ENCODE measurements at regions not wholly inside any gene's neighbourhood (a gene's known extent, or its start where the extent isn't known, plus 50 kb on each side); places are given as distances from the start of the nearest gene placed in this dataset.

GRCh38 chrX:39050427-39050826 is 249.2 kb downstream of the MID1IP1 start:
- H3K9me3 ChIP-seq, result no peaks in the 10 kb centered on the region
- DNase-seq, result no peak
- H3K36me3 ChIP-seq, result no peaks in the 10 kb centered on the region
- H3K27me3 ChIP-seq, result no peaks in the 10 kb centered on the region
- TF ChIP-seq CTCF (IDR thresholded peaks at IDR 0.05) (no peak), POLR2A (IDR thresholded peaks at IDR 0.05) (no peak)
- H3K4me1 ChIP-seq, result no peaks in the 10 kb centered on the region
- H3K4me3 ChIP-seq, result no peak overlapping the region
- intact Hi-C loops (cut with DNase I; ENCODE audit: low total_unique reads), result no loop called here
- H3K27ac ChIP-seq, result no peak overlapping the region

DNA sequence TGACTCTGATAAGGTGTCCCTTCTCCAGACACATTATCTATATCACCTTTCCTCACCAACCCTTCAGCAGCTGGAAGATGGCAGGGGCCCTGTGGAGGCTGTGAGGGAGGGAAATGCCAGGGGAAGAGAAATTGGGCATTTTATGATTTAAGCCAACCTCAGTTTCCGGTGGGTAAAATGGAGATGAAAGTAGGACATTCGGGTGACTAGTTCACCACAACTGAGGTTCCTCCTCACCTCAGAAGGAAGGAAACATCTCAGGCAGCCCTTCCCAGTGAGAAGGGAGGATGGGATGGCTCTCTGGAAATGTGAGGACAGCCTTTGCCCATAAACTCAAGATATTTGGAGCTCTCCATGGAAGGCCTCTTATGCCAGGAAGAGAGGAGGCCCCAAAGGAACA is 251.5 kb downstream of the MID1IP1 start:
- no peak overlapping the region for H3K4me3 ChIP-seq
- intact Hi-C loops (cut with DNase I; ENCODE audit: low total_unique reads), result no loop called here

DNA sequence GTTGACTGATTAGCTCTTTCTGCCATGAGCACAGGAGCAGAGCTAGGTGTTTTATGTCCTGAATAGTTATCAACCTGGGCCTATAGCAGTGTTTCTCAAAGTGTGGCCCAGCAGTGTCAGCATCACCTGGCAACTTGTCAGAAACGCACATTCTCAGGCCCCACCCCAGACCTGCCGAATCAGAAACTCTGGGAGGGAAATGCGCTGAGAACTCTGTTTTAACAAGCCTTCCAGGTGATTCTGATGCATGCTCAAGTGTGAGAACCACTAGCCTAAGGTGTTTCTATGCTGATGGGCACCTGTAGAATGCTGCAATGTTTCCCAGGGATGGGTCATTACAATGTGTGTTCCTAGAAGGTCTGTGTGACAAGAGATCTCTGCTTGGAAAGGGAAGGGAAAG is 257.5 kb downstream of the MID1IP1 start:
- TF ChIP-seq POLR2A (IDR thresholded peaks at IDR 0.05) (no peak), CTCF (IDR thresholded peaks at IDR 0.05) (no peak)
- no peaks in the 10 kb centered on the region for H3K27me3 ChIP-seq
- no peaks in the 10 kb centered on the region for H3K9me3 ChIP-seq
- no peaks in the 10 kb centered on the region for H3K4me1 ChIP-seq
- H3K4me3 ChIP-seq, result no peak overlapping the region
- H3K36me3 ChIP-seq, result no peaks in the 10 kb centered on the region
- DNase-seq, result no peak
- intact Hi-C loops (cut with DNase I; ENCODE audit: low total_unique reads), result no loop called here
- no peak overlapping the region for H3K27ac ChIP-seq

More for the DNA sequence above, 251.5 kb downstream of the MID1IP1 start:
- TF ChIP-seq POLR2A (IDR thresholded peaks at IDR 0.05), result no peak
- TF ChIP-seq CTCF (IDR thresholded peaks at IDR 0.05), result no peak
- Histone ChIP-seq H3K4me1 (no peaks in the 10 kb centered on the region), H3K9me3 (no peaks in the 10 kb centered on the region), H3K27ac (no peak overlapping the region), H3K36me3 (no peaks in the 10 kb centered on the region), H3K27me3 (no peaks in the 10 kb centered on the region)
- no peak for DNase-seq

GRCh38 chrX:39059866-39060265 is 258.6 kb downstream of the MID1IP1 start:
- H3K27me3 ChIP-seq, result no peaks in the 10 kb centered on the region
- no peak overlapping the region for H3K4me3 ChIP-seq
- TF ChIP-seq CTCF (IDR thresholded peaks at IDR 0.05), result no peak
- no peak for TF ChIP-seq POLR2A (IDR thresholded peaks at IDR 0.05)
- H3K27ac ChIP-seq, result no peak overlapping the region
- H3K4me1 ChIP-seq, result no peaks in the 10 kb centered on the region
- DNase-seq, result no peak
- H3K36me3 ChIP-seq, result no peaks in the 10 kb centered on the region
- no peaks in the 10 kb centered on the region for H3K9me3 ChIP-seq
- intact Hi-C loops (cut with DNase I; ENCODE audit: low total_unique reads), result no loop called here

DNA sequence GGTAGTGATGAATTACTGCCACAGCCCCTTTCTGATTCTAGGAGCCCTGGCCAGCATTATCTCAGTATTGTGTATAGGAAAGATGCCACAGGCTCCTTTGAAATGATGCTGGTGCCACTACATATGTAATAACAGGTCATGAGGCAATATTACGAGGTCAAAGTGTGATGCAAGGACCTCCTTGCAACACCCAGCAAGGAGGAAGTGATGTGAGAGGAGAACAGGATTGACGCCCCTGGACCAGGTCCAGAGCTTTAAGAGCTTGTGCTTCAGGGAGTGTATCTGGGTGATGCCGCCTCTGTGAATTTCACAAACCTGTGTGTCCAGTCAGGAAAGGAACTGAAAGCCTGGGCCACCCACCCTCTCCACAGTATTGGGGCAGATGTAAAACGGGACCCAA is 261.8 kb downstream of the MID1IP1 start:
- no peak overlapping the region for H3K4me3 ChIP-seq
- no peaks in the 10 kb centered on the region for H3K36me3 ChIP-seq
- H3K27me3 ChIP-seq, result peaks cover 0 to 2% of the 10 kb centered on the region in 2 donors
- intact Hi-C loops (cut with DNase I; ENCODE audit: low total_unique reads), result no loop called here
- no peak overlapping the region for H3K27ac ChIP-seq
- no peaks in the 10 kb centered on the region for H3K9me3 ChIP-seq
- no peak for TF ChIP-seq POLR2A (IDR thresholded peaks at IDR 0.05)
- TF ChIP-seq CTCF (IDR thresholded peaks at IDR 0.05), result no peak
- no peaks in the 10 kb centered on the region for H3K4me1 ChIP-seq
- DNase-seq, result no peak

Data from uterus (tissue), 3 donors.